Hepatocyte (in vitro differentiated cells): ENCODE measurements at regions not wholly inside any gene's neighbourhood (a gene's known extent, or its start where the extent isn't known, plus 50 kb on each side); places are given as distances from the start of the nearest gene placed in this dataset.

Experiments
- DNase-seq: peaks from one replicate; pipeline ENCODE4 v3.0.0-alpha.2; 2016; ENCODE audit warnings: low spot score
- H2AFZ ChIP-seq: fragments of 200-600 bp; sonication (generic); 2 replicates; pipeline ENCODE4 v1.6.0; 2016; ENCODE audit warnings: antibody characterized with exemption, mild to moderate bottlenecking
- H3K27ac ChIP-seq: fragments of 200-600 bp; sonication (generic); 2 replicates; pipeline ENCODE4 v1.5.1; 2016; ENCODE audit warnings: mild to moderate bottlenecking
- H3K27me3 ChIP-seq: fragments of 200-600 bp; sonication (generic); 2 replicates; pipeline ENCODE4 v1.6.1; 2016
- H3K36me3 ChIP-seq: fragments of 200-600 bp; sonication (generic); replicated peaks from 2 replicates; pipeline ENCODE4 v1.5.1; 2016; ENCODE audit warnings: low read depth; ENCODE audit not compliant: insufficient read depth
- H3K4me1 ChIP-seq: fragments of 200-600 bp; sonication (generic); 2 replicates; pipeline ENCODE4 v1.5.1; 2016; ENCODE audit warnings: mild to moderate bottlenecking, moderate library complexity; ENCODE audit not compliant: insufficient read depth
- H3K4me2 ChIP-seq: fragments of 200-600 bp; sonication (generic); 2 replicates; pipeline ENCODE4 v1.6.0; 2016
- H3K4me3 ChIP-seq: fragments of 200-600 bp; sonication (generic); 2 replicates; pipeline ENCODE4 v1.5.1; 2016; ENCODE audit warnings: mild to moderate bottlenecking
- H3K79me2 ChIP-seq: fragments of 200-600 bp; sonication (generic); 2 replicates; pipeline ENCODE4 v1.6.0; 2017; ENCODE audit warnings: mild to moderate bottlenecking
- H3K9me2 ChIP-seq: fragments of 200-600 bp; sonication (generic); replicated peaks from 2 replicates; pipeline ENCODE4 v1.6.0; 2017; ENCODE audit warnings: mild to moderate bottlenecking; ENCODE audit not compliant: insufficient read depth
- H3K9me3 ChIP-seq: fragments of 200-600 bp; sonication (generic); 2 replicates; pipeline ENCODE4 v1.5.1; 2016; ENCODE audit warnings: low read depth, mild to moderate bottlenecking
- H4K20me1 ChIP-seq: fragments of 200-600 bp; sonication (generic); 2 replicates; pipeline ENCODE4 v1.6.0; 2016; ENCODE audit warnings: mild to moderate bottlenecking; ENCODE audit not compliant: insufficient read depth, poor library complexity, severe bottlenecking
- EZH2 ChIP-seq: fragments of 200-600 bp; sonication (generic); IDR thresholded peaks from 2 replicates; pipeline ENCODE4 v1.6.1; 2016; ENCODE audit warnings: antibody characterized with exemption, mild to moderate bottlenecking, borderline replicate concordance
- EZH2phosphoT487 ChIP-seq: fragments of 200-600 bp; sonication (generic); IDR thresholded peaks from one replicate; pipeline ENCODE4 v1.6.1; 2018; ENCODE audit warnings: antibody characterized with exemption, mild to moderate bottlenecking, low read depth, moderate library complexity; ENCODE audit not compliant: unreplicated experiment, severe bottlenecking
- WGBS: methylation state at CpG from one replicate; pipeline ENCODE4 v1.1.6; 2016; ENCODE audit warnings: low lambda C conversion rate; ENCODE audit errors: missing lambda C conversion rate; 5-methylcytosine and 5-hydroxymethylcytosine counted together
- TF ChIP-seq, protein P1 (sequence below): fragments of 200-600 bp; sonication (generic); IDR thresholded peaks from 2 replicates; pipeline ENCODE4 v1.5.1; 2016; ENCODE audit warnings: antibody characterized with exemption, mild to moderate bottlenecking; ENCODE audit not compliant: poor library complexity

DNA sequence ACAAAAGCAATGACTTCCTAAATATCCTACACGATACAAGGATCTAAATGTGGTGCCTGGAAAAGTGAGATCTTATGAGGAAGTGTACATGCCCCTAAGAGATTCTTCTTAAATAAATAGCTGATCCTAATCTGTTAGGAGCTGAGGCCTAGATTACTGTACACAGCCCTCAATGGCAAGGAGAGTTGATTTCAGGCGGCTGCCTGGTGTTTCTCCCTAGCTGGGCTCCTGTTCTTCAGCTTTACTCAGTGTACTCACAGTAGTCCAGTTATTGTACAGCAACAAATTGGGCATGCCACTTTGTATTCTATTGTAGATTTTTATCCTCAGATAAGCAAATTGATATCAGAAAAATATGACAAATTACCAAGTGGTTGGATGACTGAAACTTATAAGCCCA lies 358.2 kb upstream of the PDGFD start:
- no peaks in the 10 kb centered on the region for H3K9me2 ChIP-seq
- WGBS = 93% methylated on average over 2 of the region's 2 CpGs
- TF ChIP-seq EZH2phosphoT487 (no peak), EZH2 (no peak)
- TF ChIP-seq, protein P1, sequence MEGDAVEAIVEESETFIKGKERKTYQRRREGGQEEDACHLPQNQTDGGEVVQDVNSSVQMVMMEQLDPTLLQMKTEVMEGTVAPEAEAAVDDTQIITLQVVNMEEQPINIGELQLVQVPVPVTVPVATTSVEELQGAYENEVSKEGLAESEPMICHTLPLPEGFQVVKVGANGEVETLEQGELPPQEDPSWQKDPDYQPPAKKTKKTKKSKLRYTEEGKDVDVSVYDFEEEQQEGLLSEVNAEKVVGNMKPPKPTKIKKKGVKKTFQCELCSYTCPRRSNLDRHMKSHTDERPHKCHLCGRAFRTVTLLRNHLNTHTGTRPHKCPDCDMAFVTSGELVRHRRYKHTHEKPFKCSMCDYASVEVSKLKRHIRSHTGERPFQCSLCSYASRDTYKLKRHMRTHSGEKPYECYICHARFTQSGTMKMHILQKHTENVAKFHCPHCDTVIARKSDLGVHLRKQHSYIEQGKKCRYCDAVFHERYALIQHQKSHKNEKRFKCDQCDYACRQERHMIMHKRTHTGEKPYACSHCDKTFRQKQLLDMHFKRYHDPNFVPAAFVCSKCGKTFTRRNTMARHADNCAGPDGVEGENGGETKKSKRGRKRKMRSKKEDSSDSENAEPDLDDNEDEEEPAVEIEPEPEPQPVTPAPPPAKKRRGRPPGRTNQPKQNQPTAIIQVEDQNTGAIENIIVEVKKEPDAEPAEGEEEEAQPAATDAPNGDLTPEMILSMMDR = no peak

DNA sequence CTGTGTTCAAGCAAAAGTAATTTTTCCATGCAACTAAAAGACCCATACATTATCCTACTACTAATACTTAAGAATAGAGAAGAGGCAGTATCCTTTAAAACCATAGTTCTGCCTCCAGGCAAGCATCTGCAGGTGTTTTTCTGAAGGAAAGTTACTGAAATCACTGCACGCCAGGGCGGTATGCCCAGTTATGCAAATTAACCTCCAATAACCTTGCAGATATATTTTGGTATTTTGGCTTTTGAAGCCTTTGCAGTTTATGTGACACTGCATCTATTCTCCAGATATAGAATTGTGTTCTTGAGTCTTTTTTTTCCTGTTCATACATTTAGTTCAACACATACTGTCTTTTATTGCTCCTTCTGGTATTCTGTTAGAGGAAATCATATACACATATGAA lies 346.2 kb upstream of the PDGFD start:
- Histone ChIP-seq H3K27me3 (no peaks in the 10 kb centered on the region), H3K27ac (no peak overlapping the region), H3K4me2 (no peak overlapping the region), H3K4me3 (no peak overlapping the region), H3K9me3 (no peaks in the 10 kb centered on the region), H3K9me2 (no peaks in the 10 kb centered on the region), H3K36me3 (no peaks in the 10 kb centered on the region), H2AFZ (no peak overlapping the region), H4K20me1 (no peaks in the 10 kb centered on the region), H3K4me1 (no peaks in the 10 kb centered on the region), H3K79me2 (no peaks in the 10 kb centered on the region)
- TF ChIP-seq EZH2 (no peak), EZH2phosphoT487 (no peak)
- TF ChIP-seq, protein P1 = no peak
- no peak for DNase-seq
- WGBS = 83% methylated on average over 2 of the region's 2 CpGs

More for the DNA sequence above, 358.2 kb upstream of the PDGFD start:
- no peaks in the 10 kb centered on the region for H3K79me2 ChIP-seq
- no peaks in the 10 kb centered on the region for H3K4me1 ChIP-seq
- no peaks in the 10 kb centered on the region for H3K9me3 ChIP-seq
- no peak overlapping the region for H2AFZ ChIP-seq
- H3K27me3 ChIP-seq = no peaks in the 10 kb centered on the region
- no peaks in the 10 kb centered on the region for H3K36me3 ChIP-seq
- no peak overlapping the region for H3K4me2 ChIP-seq
- DNase-seq = no peak
- H3K27ac ChIP-seq = no peak overlapping the region
- no peaks in the 10 kb centered on the region for H4K20me1 ChIP-seq
- H3K4me3 ChIP-seq = no peak overlapping the region

DNA sequence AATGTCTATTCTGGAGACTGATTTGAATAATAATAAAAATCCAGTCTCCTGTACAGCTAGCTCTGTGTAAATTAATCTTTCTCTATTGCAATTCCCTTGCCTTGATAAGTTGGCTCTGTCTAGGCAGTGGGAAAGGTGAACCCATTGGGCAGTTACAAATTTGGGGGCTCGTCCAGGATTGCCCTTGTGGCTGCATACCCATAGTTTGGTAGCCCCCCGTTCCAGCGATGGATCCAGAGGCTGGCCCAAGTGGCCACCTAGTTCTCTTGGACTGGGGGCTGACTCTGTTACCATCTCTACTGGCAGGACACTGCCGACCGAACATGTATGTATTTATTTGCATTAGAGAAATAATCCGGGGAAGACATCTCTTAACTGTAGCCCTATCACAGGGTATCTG lies 326.2 kb upstream of the PDGFD start:
- H4K20me1 ChIP-seq = no peaks in the 10 kb centered on the region
- H3K9me3 ChIP-seq = peaks cover 12% of the 10 kb centered on the region
- no peak overlapping the region for H3K4me2 ChIP-seq
- TF ChIP-seq, protein P1 = no peak
- TF ChIP-seq EZH2phosphoT487 (no peak), EZH2 (no peak)
- no peaks in the 10 kb centered on the region for H3K27me3 ChIP-seq
- H3K4me3 ChIP-seq = no peak overlapping the region
- H3K79me2 ChIP-seq = no peaks in the 10 kb centered on the region
- no peak for DNase-seq
- no peaks in the 10 kb centered on the region for H3K4me1 ChIP-seq
- no peaks in the 10 kb centered on the region for H3K9me2 ChIP-seq
- WGBS = 87% methylated on average over 6 of the region's 6 CpGs
- H3K36me3 ChIP-seq = no peaks in the 10 kb centered on the region
- H2AFZ ChIP-seq = no peak overlapping the region
- no peak overlapping the region for H3K27ac ChIP-seq

DNA sequence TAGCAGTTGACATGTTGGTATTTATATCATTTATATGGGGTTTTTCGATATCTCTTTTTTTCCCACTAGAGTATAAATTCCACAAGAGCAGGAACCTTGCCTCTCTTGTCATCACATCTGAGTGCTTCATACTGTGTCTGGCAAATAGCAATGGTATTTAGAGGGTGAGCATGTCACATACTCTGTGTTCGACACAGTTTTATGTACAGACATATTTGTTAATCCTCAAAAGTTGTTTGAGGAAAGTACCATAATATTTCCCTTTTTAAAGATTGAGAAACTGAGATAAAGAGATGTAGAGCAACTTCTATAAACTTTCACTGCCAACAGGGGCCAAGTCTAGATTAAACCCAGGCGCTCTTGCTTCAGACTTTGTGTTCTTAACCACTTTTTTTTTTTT lies 324.6 kb upstream of the PDGFD start:
- Histone ChIP-seq H3K36me3 (no peaks in the 10 kb centered on the region), H3K79me2 (no peaks in the 10 kb centered on the region), H3K4me2 (no peak overlapping the region), H3K4me3 (no peak overlapping the region), H3K9me3 (peaks cover 12% of the 10 kb centered on the region), H3K9me2 (no peaks in the 10 kb centered on the region), H3K27me3 (no peaks in the 10 kb centered on the region), H3K4me1 (no peaks in the 10 kb centered on the region), H2AFZ (no peak overlapping the region), H4K20me1 (no peaks in the 10 kb centered on the region), H3K27ac (no peak overlapping the region)
- DNase-seq = no peak
- TF ChIP-seq, protein P1 = no peak
- TF ChIP-seq EZH2 = no peak
- TF ChIP-seq EZH2phosphoT487 = no peak
- 85% methylated on average over 3 of the region's 3 CpGs for WGBS
